OCI-LY7 (cell line): ENCODE measurements at regions not wholly inside any gene's neighbourhood (a gene's known extent, or its start where the extent isn't known, plus 50 kb on each side); places are given as distances from the start of the nearest gene placed in this dataset.
"Not testable (repeated sequence)": the region's sequence is repeated elsewhere in the genome, so short reads cannot be mapped to it uniquely, and the experiment has no call there.

Source experiments
- BruUV-seq: library from RNA; stranded (reverse); fragments of 400-500 nt; replicated peaks from 2 replicates; lab custom pipeline; 2021; lab: Mats Ljungman, UMichigan
- CTCF ChIA-PET: fragments of 300-600 bp; sonication (Branson Sonifier 250); formaldehyde crosslinking; loops from one replicate; lab custom pipeline; 2022; ENCODE audit warnings: antibody characterized with exemption; ENCODE audit not compliant: unreplicated experiment; lab: Charles Lee
- POLR2A ChIA-PET: fragments of 300-600 bp; sonication (Branson Sonifier 250); formaldehyde crosslinking; loops from one replicate; lab custom pipeline; 2022; ENCODE audit warnings: antibody characterized with exemption; lab: Charles Lee
- DNase-seq: peaks from one replicate; pipeline ENCODE4 v3.0.0-alpha.2; 2015; ENCODE audit warnings: low spot score
- H2AFZ ChIP-seq: fragments of 200-600 bp; sonication (generic), shearing (Covaris generic); 2 replicates; pipeline ENCODE4 v1.6.1; 2014; ENCODE audit warnings: mild to moderate bottlenecking, antibody characterized with exemption, low read length, moderate library complexity
- H3K27ac ChIP-seq: fragments of 200-600 bp; sonication (generic); 2 replicates; pipeline ENCODE4 v1.5.1; 2014; ENCODE audit warnings: mixed run types, low read depth, mild to moderate bottlenecking, moderate library complexity, low read length, inconsistent platforms; ENCODE audit not compliant: poor library complexity, severe bottlenecking
- H3K36me3 ChIP-seq: fragments of 200-600 bp; sonication (generic); 2 replicates; pipeline ENCODE4 v1.6.1; 2014; ENCODE audit warnings: mild to moderate bottlenecking, antibody characterized with exemption, low read length, moderate library complexity, mixed read lengths; ENCODE audit not compliant: insufficient read depth
- H3K4me1 ChIP-seq: fragments of 200-600 bp; sonication (generic); 2 replicates; pipeline ENCODE4 v1.5.1; 2014; ENCODE audit warnings: mild to moderate bottlenecking, low read length; ENCODE audit not compliant: insufficient read depth, poor library complexity, severe bottlenecking
- H3K4me2 ChIP-seq: fragments of 200-600 bp; sonication (generic); 2 replicates; pipeline ENCODE4 v1.6.1; 2014; ENCODE audit warnings: mild to moderate bottlenecking, low read length
- H3K4me3 ChIP-seq: fragments of 200-600 bp; sonication (generic); 2 replicates; pipeline ENCODE4 v1.5.1; 2014; ENCODE audit warnings: mild to moderate bottlenecking, low read depth, low read length; ENCODE audit not compliant: poor library complexity, severe bottlenecking
- H3K79me2 ChIP-seq: fragments of 200-600 bp; sonication (generic); 2 replicates; pipeline ENCODE4 v1.6.1; 2016; ENCODE audit warnings: low read depth, mild to moderate bottlenecking, low read length, moderate library complexity, mixed read lengths; ENCODE audit not compliant: insufficient read depth
- H3K9me2 ChIP-seq: fragments of 200-600 bp; sonication (generic); 2 replicates; pipeline ENCODE4 v1.6.1; 2016; ENCODE audit warnings: mild to moderate bottlenecking, low read length, mixed read lengths; ENCODE audit not compliant: insufficient read depth
- H3K9me3 ChIP-seq: fragments of 200-600 bp; sonication (generic); 2 replicates; pipeline ENCODE4 v1.6.1; 2014; ENCODE audit warnings: mild to moderate bottlenecking, mixed run types, low read length, mixed read lengths
- H4K20me1 ChIP-seq: fragments of 200-600 bp; sonication (generic); 2 replicates; pipeline ENCODE4 v1.6.1; 2014; ENCODE audit warnings: mild to moderate bottlenecking, antibody characterized with exemption, low read length, moderate library complexity, mixed read lengths; ENCODE audit not compliant: insufficient read depth
- CTCF ChIP-seq: fragments of 200-600 bp; sonication (generic); conservative IDR thresholded peaks from 2 replicates; pipeline ENCODE4 v1.5.1; 2014; ENCODE audit warnings: mild to moderate bottlenecking, antibody characterized with exemption, low read length, moderate library complexity, mixed read lengths
- EZH2phosphoT487 ChIP-seq: fragments of 200-600 bp; sonication (generic); IDR thresholded peaks from 2 replicates; pipeline ENCODE4 v1.6.1; 2018; ENCODE audit warnings: low read depth, borderline replicate concordance, mild to moderate bottlenecking, mixed run types, antibody characterized with exemption, low read length, moderate library complexity, mixed read lengths
- intact Hi-C: fragments of 100-400 bp; cut with micrococcal nuclease; formaldehyde crosslinking; loops from one replicate; pipeline ENCODE4 v1.10.0; 2022; ENCODE audit not compliant: unreplicated experiment

- no peaks in the 10 kb centered on the region for H4K20me1 ChIP-seq
- no peak overlapping the region for H3K4me3 ChIP-seq
- no peaks in the 10 kb centered on the region for H3K4me1 ChIP-seq
- no peak overlapping the region for H3K27ac ChIP-seq
- H3K4me2 ChIP-seq: no peak overlapping the region
- no peaks in the 10 kb centered on the region for H3K36me3 ChIP-seq
- intact Hi-C loops: no loop called here
- no peaks in the 10 kb centered on the region for H3K9me2 ChIP-seq
- H3K9me3 ChIP-seq: peaks cover 5% of the 10 kb centered on the region; the same call in 1 of the 2 replicates
- no peak overlapping the region for H2AFZ ChIP-seq
- TF ChIP-seq EZH2phosphoT487 (no peak), CTCF (no peak)
- BruUV-seq: no TSS peak
- no peak for DNase-seq
- CTCF ChIA-PET: no interaction called here
- POLR2A ChIA-PET: no interaction called here
- H3K79me2 ChIP-seq: no peaks in the 10 kb centered on the region
Measured at GRCh38 chr15:24076090-24076784, 389.1 kb upstream of the NDN start.

- Histone ChIP-seq H3K4me1 (no peaks in the 10 kb centered on the region), H3K4me3 (no peak overlapping the region), H3K36me3 (no peaks in the 10 kb centered on the region), H4K20me1 (no peaks in the 10 kb centered on the region), H3K9me2 (no peaks in the 10 kb centered on the region), H3K27ac (no peak overlapping the region), H3K4me2 (no peak overlapping the region), H3K9me3 (peaks cover 5% of the 10 kb centered on the region; the same call in 1 of the 2 replicates), H3K79me2 (no peaks in the 10 kb centered on the region), H2AFZ (no peak overlapping the region)
- intact Hi-C loops: no loop called here
- ChIA-PET CTCF (no interaction called here), POLR2A (no interaction called here)
- no TSS peak for BruUV-seq
- no peak for DNase-seq
- TF ChIP-seq EZH2phosphoT487 (no peak), CTCF (no peak)
Measured at GRCh38 chr15:24078310-24079029, 391.4 kb upstream of the NDN start.

- H3K36me3 ChIP-seq, H2AFZ ChIP-seq, H3K9me3 ChIP-seq, POLR2A ChIA-PET, intact Hi-C loops, H3K4me3 ChIP-seq, DNase-seq, H3K4me2 ChIP-seq, BruUV-seq, H3K79me2 ChIP-seq, H3K9me2 ChIP-seq, H3K4me1 ChIP-seq, CTCF ChIA-PET, H3K27ac ChIP-seq, H4K20me1 ChIP-seq: not testable (repeated sequence)
Measured at GRCh38 chr15:24088941-24089340, 401.8 kb upstream of the NDN start.

- H3K36me3 ChIP-seq, H3K4me3 ChIP-seq, H2AFZ ChIP-seq, H3K9me3 ChIP-seq, H3K9me2 ChIP-seq, H4K20me1 ChIP-seq, CTCF ChIA-PET, H3K79me2 ChIP-seq, DNase-seq, intact Hi-C loops, H3K27ac ChIP-seq, H3K4me2 ChIP-seq, POLR2A ChIA-PET, BruUV-seq, H3K4me1 ChIP-seq: not testable (repeated sequence)
Measured at GRCh38 chr15:24101503-24101902, 414.4 kb upstream of the NDN start.

GRCh38 chr15:24107524-24107923 lies 420.4 kb upstream of the NDN start:
- H3K27ac ChIP-seq, CTCF ChIA-PET, POLR2A ChIA-PET, H3K9me2 ChIP-seq, H2AFZ ChIP-seq, H3K9me3 ChIP-seq, H4K20me1 ChIP-seq, H3K36me3 ChIP-seq, H3K79me2 ChIP-seq, H3K4me3 ChIP-seq, H3K4me1 ChIP-seq, DNase-seq, H3K4me2 ChIP-seq, BruUV-seq, intact Hi-C loops: not testable (repeated sequence)
